ENCODE measurements at regions not wholly inside any gene's neighbourhood (a gene's known extent, or its start where the extent isn't known, plus 50 kb on each side); places are given as distances from the start of the nearest gene placed in this dataset.

GRCh38 chr16:63808730-63809129, 1313.1 kb downstream of the CDH11 start:
- Mint-ChIP-seq H3K4me3 (no peak overlapping the region), H3K4me1 (peaks cover 4 to 5% of the 10 kb centered on the region in 2 experiments), H3K27ac (no peak overlapping the region), H3K36me3 (ENCODE audit: insufficient read depth in 1 of 3, low read depth in 3 of 3) (no peaks in the 10 kb centered on the region), H3K9me3 (no peaks in the 10 kb centered on the region), H3K27me3 (ENCODE audit: low read depth) (no peaks in the 10 kb centered on the region)
- Histone ChIP-seq H2BK120ac (ENCODE audit: low read depth, low read length, poor library complexity, severe bottlenecking) (no peak overlapping the region), H3K9me3 (ENCODE audit: control insufficient read depth, low read depth, low read length) (no peaks in the 10 kb centered on the region), H2BK12ac (ENCODE audit: insufficient read length, low read depth, low read length) (no peak overlapping the region), H2BK5ac (ENCODE audit: insufficient read length, low read length) (no peak overlapping the region), H3K4ac (ENCODE audit: low read depth, low read length) (no peak overlapping the region), H3K4me2 (ENCODE audit: insufficient read depth, insufficient read length, low read length) (no peak overlapping the region), H2AK5ac (ENCODE audit: insufficient read length, low read length) (no peak overlapping the region), H4K8ac (replicated peaks; ENCODE audit: insufficient read length, low read depth, low read length) (no peak overlapping the region), H3K4me1 (ENCODE audit: insufficient read depth, low read length) (peaks cover 2% of the 10 kb centered on the region; the same call in 1 of the 2 replicates), H4K20me1 (ENCODE audit: control insufficient read depth, insufficient read depth, insufficient read length) (no peaks in the 10 kb centered on the region), H2BK20ac (ENCODE audit: low read depth, low read length, poor library complexity, severe bottlenecking) (no peak overlapping the region), H3K9ac (ENCODE audit: extremely low read depth, insufficient read length, low read length) (no peak overlapping the region), H3K27me3 (ENCODE audit: insufficient read depth, low read length) (no peaks in the 10 kb centered on the region), H3K18ac (ENCODE audit: insufficient read length, low read depth, low read length) (no peak overlapping the region), H3K79me2 (ENCODE audit: insufficient read depth, low read length) (no peaks in the 10 kb centered on the region), H3K23me2 (ENCODE audit: insufficient read length, low read depth, low read length, poor library complexity, severe bottlenecking) (no peaks in the 10 kb centered on the region), H3T11ph (ENCODE audit: low read length) (no peak overlapping the region), H3K23ac (ENCODE audit: insufficient read length, low read depth, low read length) (no peak overlapping the region), H4K5ac (ENCODE audit: insufficient read length, low read depth, low read length) (no peak overlapping the region), H4K91ac (ENCODE audit: insufficient read length, low read depth, low read length) (no peak overlapping the region), H3K27ac (ENCODE audit: insufficient read length, low read depth, low read length) (no peak overlapping the region), H3K56ac (ENCODE audit: insufficient read length, low read depth, low read length) (no peak overlapping the region), H2BK15ac (ENCODE audit: low read depth, low read length) (no peak overlapping the region), H3K14ac (ENCODE audit: insufficient read depth, low read length) (no peak overlapping the region), H3K79me1 (ENCODE audit: insufficient read depth, low read depth, low read length, poor library complexity, severe bottlenecking) (no peaks in the 10 kb centered on the region), H2AFZ (ENCODE audit: low read length) (no peak overlapping the region)
- TF ChIP-seq, protein P1, sequence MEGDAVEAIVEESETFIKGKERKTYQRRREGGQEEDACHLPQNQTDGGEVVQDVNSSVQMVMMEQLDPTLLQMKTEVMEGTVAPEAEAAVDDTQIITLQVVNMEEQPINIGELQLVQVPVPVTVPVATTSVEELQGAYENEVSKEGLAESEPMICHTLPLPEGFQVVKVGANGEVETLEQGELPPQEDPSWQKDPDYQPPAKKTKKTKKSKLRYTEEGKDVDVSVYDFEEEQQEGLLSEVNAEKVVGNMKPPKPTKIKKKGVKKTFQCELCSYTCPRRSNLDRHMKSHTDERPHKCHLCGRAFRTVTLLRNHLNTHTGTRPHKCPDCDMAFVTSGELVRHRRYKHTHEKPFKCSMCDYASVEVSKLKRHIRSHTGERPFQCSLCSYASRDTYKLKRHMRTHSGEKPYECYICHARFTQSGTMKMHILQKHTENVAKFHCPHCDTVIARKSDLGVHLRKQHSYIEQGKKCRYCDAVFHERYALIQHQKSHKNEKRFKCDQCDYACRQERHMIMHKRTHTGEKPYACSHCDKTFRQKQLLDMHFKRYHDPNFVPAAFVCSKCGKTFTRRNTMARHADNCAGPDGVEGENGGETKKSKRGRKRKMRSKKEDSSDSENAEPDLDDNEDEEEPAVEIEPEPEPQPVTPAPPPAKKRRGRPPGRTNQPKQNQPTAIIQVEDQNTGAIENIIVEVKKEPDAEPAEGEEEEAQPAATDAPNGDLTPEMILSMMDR (conservative IDR thresholded peaks at IDR 0.05), result no peak
- no peak for DNase-seq
- WGBS (ENCODE audit: extremely low coverage, insufficient read length, low lambda C conversion rate), result no CpG with 5 or more reads among the region's 1 CpG

Measured in H9 (cell line).